ENCODE measurements at regions not wholly inside any gene's neighbourhood (a gene's known extent, or its start where the extent isn't known, plus 50 kb on each side); places are given as distances from the start of the nearest gene placed in this dataset.
"Not testable (repeated sequence)": the region's sequence is repeated elsewhere in the genome, so short reads cannot be mapped to it uniquely, and the experiment has no call there.

- TF ChIP-seq, protein P1, sequence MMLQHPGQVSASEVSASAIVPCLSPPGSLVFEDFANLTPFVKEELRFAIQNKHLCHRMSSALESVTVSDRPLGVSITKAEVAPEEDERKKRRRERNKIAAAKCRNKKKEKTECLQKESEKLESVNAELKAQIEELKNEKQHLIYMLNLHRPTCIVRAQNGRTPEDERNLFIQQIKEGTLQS (CRISPR knock-in tag; conservative IDR thresholded peaks at IDR 0.05) = no peak
- no peak for TF ChIP-seq ZNF423 (CRISPR knock-in tag; IDR thresholded peaks at IDR 0.05)
Measured at GRCh38 chr21:32930673-32931072, 95.1 kb upstream of the OLIG2 start (continued).

DNA sequence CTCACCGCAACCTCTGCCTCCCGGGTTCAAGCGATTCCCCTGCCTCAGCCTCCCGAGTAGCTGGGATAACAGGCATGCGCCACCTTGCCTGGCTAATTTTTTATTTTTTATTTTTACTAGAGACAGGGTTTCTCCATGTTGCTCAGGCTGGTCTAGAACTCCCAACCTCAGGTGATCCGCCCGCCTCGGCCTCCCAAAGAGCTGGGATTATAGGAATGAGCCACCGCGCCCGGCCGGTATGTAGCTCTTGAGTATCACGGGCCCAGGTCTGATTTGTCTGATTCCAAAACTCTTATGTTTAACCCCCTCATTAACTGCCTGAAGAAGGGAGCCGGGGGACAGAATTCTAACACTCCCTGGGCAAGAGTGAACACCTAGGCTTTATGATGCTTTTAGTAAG lies 91.7 kb upstream of the OLIG2 start:
- H3K9me3 Mint-ChIP-seq; H3K4me3 Mint-ChIP-seq; H3K27me3 Mint-ChIP-seq (ENCODE audit: low read depth); H3K4me1 Mint-ChIP-seq; DNase-seq (ENCODE audit: low spot score); H3K36me3 Mint-ChIP-seq; POLR2A ChIA-PET; H3K27ac Mint-ChIP-seq; ATAC-seq: not testable (repeated sequence)
- CTCF ChIA-PET = interaction anchor here (1.2 kb wide), 1 partner anchor 11 kb away, joined by 7 read pairs; no protein-coding TSS in a partner anchor

- ChIA-PET CTCF (interaction anchor here (1.2 kb wide), 1 partner anchor 12 kb away, joined by 7 read pairs; no protein-coding TSS in a partner anchor), POLR2A (no interaction called here)
- no peaks in the 10 kb centered on the region for H3K36me3 Mint-ChIP-seq
- no peaks in the 10 kb centered on the region for H3K4me1 Mint-ChIP-seq
- ATAC-seq (no peak), DNase-seq (ENCODE audit: low spot score) (no peak)
- no peaks in the 10 kb centered on the region for H3K9me3 Mint-ChIP-seq
- no peaks in the 10 kb centered on the region for H3K27me3 Mint-ChIP-seq (ENCODE audit: low read depth)
- H3K27ac Mint-ChIP-seq = no peak overlapping the region
- H3K4me3 Mint-ChIP-seq = no peak overlapping the region
- TF ChIP-seq, protein P2, sequence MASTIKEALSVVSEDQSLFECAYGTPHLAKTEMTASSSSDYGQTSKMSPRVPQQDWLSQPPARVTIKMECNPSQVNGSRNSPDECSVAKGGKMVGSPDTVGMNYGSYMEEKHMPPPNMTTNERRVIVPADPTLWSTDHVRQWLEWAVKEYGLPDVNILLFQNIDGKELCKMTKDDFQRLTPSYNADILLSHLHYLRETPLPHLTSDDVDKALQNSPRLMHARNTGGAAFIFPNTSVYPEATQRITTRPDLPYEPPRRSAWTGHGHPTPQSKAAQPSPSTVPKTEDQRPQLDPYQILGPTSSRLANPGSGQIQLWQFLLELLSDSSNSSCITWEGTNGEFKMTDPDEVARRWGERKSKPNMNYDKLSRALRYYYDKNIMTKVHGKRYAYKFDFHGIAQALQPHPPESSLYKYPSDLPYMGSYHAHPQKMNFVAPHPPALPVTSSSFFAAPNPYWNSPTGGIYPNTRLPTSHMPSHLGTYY (CRISPR knock-in tag; IDR thresholded peaks at IDR 0.05) = no peak
- TF ChIP-seq TCF7 (CRISPR knock-in tag; IDR thresholded peaks at IDR 0.05; ENCODE audit: low read depth) (no peak), SOX15 (CRISPR knock-in tag; IDR thresholded peaks at IDR 0.05) (no peak), PRRX2 (CRISPR knock-in tag; IDR thresholded peaks at IDR 0.05) (no peak), ZNF121 (CRISPR knock-in tag; IDR thresholded peaks at IDR 0.05) (no peak), ZNF232 (CRISPR knock-in tag; IDR thresholded peaks at IDR 0.05) (no peak), ZNF396 (CRISPR knock-in tag; IDR thresholded peaks at IDR 0.05; ENCODE audit: borderline replicate concordance) (no peak), TEAD1 (CRISPR knock-in tag; IDR thresholded peaks at IDR 0.05) (no peak), ZNF512 (CRISPR knock-in tag; IDR thresholded peaks at IDR 0.05; ENCODE audit: borderline replicate concordance) (no peak), JUN (CRISPR knock-in tag; IDR thresholded peaks at IDR 0.05) (no peak), SMAD4 (CRISPR knock-in tag; IDR thresholded peaks at IDR 0.05) (no peak), ELF4 (CRISPR knock-in tag; IDR thresholded peaks at IDR 0.05; ENCODE audit: low read depth) (no peak), IRF2 (CRISPR knock-in tag; IDR thresholded peaks at IDR 0.05; ENCODE audit: borderline replicate concordance, low read depth) (no peak), MXD4 (CRISPR knock-in tag; IDR thresholded peaks at IDR 0.05; ENCODE audit: borderline replicate concordance) (no peak), SMAD3 (CRISPR knock-in tag; IDR thresholded peaks at IDR 0.05; ENCODE audit: borderline replicate concordance) (no peak), ESRRA (CRISPR knock-in tag; IDR thresholded peaks at IDR 0.05; ENCODE audit: borderline replicate concordance) (no peak)
- TF ChIP-seq, protein P3, sequence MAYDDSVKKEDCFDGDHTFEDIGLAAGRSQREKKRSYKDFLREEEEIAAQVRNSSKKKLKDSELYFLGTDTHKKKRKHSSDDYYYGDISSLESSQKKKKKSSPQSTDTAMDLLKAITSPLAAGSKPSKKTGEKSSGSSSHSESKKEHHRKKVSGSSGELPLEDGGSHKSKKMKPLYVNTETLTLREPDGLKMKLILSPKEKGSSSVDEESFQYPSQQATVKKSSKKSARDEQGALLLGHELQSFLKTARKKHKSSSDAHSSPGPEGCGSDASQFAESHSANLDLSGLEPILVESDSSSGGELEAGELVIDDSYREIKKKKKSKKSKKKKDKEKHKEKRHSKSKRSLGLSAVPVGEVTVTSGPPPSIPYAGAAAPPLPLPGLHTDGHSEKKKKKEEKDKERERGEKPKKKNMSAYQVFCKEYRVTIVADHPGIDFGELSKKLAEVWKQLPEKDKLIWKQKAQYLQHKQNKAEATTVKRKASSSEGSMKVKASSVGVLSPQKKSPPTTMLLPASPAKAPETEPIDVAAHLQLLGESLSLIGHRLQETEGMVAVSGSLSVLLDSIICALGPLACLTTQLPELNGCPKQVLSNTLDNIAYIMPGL (CRISPR knock-in tag; IDR thresholded peaks at IDR 0.05) = no peak
- TF ChIP-seq, protein P4, sequence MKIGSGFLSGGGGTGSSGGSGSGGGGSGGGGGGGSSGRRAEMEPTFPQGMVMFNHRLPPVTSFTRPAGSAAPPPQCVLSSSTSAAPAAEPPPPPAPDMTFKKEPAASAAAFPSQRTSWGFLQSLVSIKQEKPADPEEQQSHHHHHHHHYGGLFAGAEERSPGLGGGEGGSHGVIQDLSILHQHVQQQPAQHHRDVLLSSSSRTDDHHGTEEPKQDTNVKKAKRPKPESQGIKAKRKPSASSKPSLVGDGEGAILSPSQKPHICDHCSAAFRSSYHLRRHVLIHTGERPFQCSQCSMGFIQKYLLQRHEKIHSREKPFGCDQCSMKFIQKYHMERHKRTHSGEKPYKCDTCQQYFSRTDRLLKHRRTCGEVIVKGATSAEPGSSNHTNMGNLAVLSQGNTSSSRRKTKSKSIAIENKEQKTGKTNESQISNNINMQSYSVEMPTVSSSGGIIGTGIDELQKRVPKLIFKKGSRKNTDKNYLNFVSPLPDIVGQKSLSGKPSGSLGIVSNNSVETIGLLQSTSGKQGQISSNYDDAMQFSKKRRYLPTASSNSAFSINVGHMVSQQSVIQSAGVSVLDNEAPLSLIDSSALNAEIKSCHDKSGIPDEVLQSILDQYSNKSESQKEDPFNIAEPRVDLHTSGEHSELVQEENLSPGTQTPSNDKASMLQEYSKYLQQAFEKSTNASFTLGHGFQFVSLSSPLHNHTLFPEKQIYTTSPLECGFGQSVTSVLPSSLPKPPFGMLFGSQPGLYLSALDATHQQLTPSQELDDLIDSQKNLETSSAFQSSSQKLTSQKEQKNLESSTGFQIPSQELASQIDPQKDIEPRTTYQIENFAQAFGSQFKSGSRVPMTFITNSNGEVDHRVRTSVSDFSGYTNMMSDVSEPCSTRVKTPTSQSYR (CRISPR knock-in tag; IDR thresholded peaks at IDR 0.05) = no peak
Measured at GRCh38 chr21:32934829-32935228, 90.9 kb upstream of the OLIG2 start.
